NB4 (cell line): ENCODE measurements at regions not wholly inside any gene's neighbourhood (a gene's known extent, or its start where the extent isn't known, plus 50 kb on each side); places are given as distances from the start of the nearest gene placed in this dataset.
"Not testable (repeated sequence)": the region's sequence is repeated elsewhere in the genome, so short reads cannot be mapped to it uniquely, and the experiment has no call there.

ENCODE experiments used
- DNase-seq: peaks from one replicate; pipeline ENCODE4 v3.0.0; 2010; ENCODE audit warnings: low read depth
- H3K4me3 ChIP-seq: one replicate; pipeline ENCODE4 v1.5.1; 2011; ENCODE audit warnings: mild to moderate bottlenecking, low read depth, low read length, moderate library complexity
- CTCF ChIP-seq: IDR thresholded peaks from one replicate; pipeline ENCODE4 v1.5.1; 2012; ENCODE audit warnings: low read depth, low read length
- MAX ChIP-seq: IDR thresholded peaks from 2 replicates; pipeline ENCODE4 v1.6.1; 2011; ENCODE audit warnings: low read depth, low read length
- MYC ChIP-seq: IDR thresholded peaks from 2 replicates; pipeline ENCODE4 v1.6.1; 2011; ENCODE audit warnings: low read depth, low read length
- POLR2A ChIP-seq: IDR thresholded peaks from 2 replicates; pipeline ENCODE4 v1.6.1; 2011; ENCODE audit warnings: mild to moderate bottlenecking; ENCODE audit not compliant: insufficient read length; ENCODE audit errors: extremely low read depth

GRCh38 chr9:32886021-32886420 is 102.7 kb downstream of the TMEM215 start:
- DNase-seq = no peak
- TF ChIP-seq POLR2A (no peak), MYC (no peak), CTCF (no peak), MAX (no peak)
- no peak overlapping the region for H3K4me3 ChIP-seq

GRCh38 chr9:32894485-32894884 is 106.9 kb downstream of the APTX start:
- not testable (repeated sequence) for DNase-seq, H3K4me3 ChIP-seq

- TF ChIP-seq CTCF = no peak
- TF ChIP-seq MYC = no peak
- no peak for TF ChIP-seq POLR2A
- TF ChIP-seq MAX = no peak
- peak; percentile 94 for DNase-seq
- no peak overlapping the region for H3K4me3 ChIP-seq
Observed at GRCh38 chr9:32899181-32899580, 102.2 kb downstream of the APTX start.

- H3K4me3 ChIP-seq = no peak overlapping the region
- TF ChIP-seq MYC (no peak), MAX (no peak), CTCF (no peak), POLR2A (no peak)
- DNase-seq = no peak
Observed at GRCh38 chr9:32899761-32900160, 101.7 kb downstream of the APTX start.

GRCh38 chr9:32906213-32906612 is 95.2 kb downstream of the APTX start:
- H3K4me3 ChIP-seq = no peak overlapping the region
- peak; percentile 87 for DNase-seq
- TF ChIP-seq POLR2A = no peak
- no peak for TF ChIP-seq CTCF
- peak; percentile 86 for TF ChIP-seq MYC
- TF ChIP-seq MAX = peak; percentile 68

GRCh38 chr9:32915802-32916201 is 85.6 kb downstream of the APTX start:
- TF ChIP-seq CTCF = no peak
- no peak for TF ChIP-seq POLR2A
- no peak for TF ChIP-seq MAX
- no peak for TF ChIP-seq MYC
- no peak for DNase-seq
- no peak overlapping the region for H3K4me3 ChIP-seq

- TF ChIP-seq MAX = no peak
- no peak for TF ChIP-seq POLR2A
- TF ChIP-seq MYC = no peak
- no peak for DNase-seq
- no peak overlapping the region for H3K4me3 ChIP-seq
Observed at GRCh38 chr9:32918628-32919027, 82.8 kb downstream of the APTX start.
